ENCODE measurements at regions not wholly inside any gene's neighbourhood (a gene's known extent, or its start where the extent isn't known, plus 50 kb on each side); places are given as distances from the start of the nearest gene placed in this dataset.

DNA sequence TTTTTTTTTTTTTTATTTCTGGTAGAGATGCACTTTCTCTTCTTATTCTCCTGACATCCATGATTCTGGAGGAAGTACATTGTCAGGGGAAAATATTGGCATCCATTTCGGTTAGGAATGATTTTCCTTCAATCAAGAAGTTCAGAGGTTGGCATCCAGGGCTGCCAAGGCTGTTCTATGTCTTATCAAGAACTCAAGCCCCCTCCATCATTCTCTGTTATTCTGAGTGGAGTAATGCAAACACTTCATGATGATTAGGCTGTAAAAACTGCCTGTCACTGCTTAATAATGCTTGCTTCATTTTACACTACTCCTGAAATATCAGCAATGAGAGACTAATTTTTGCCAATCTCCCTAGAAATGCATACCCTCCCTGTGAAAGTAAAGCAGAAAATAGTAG, 417.1 kb upstream of the NFIA start:
- 83% methylated on average over 1 of the region's 1 CpG for WGBS (ENCODE audit: insufficient coverage)
- no peaks in the 10 kb centered on the region for H3K27me3 ChIP-seq (ENCODE audit: control insufficient read depth, insufficient read depth, low read length)
- H3K4me1 ChIP-seq (ENCODE audit: control insufficient read depth, insufficient read depth, low read length), result no peaks in the 10 kb centered on the region
- Mint-ChIP-seq H3K9me3 (peaks cover 0 to 9% of the 10 kb centered on the region in 2 donors), H3K4me3 (no peak overlapping the region), H3K36me3 (no peaks in the 10 kb centered on the region), H3K27me3 (ENCODE audit: low read depth in 2 of 2) (no peaks in the 10 kb centered on the region), H3K4me1 (no peaks in the 10 kb centered on the region), H3K27ac (no peak overlapping the region)
- H3K36me3 ChIP-seq (ENCODE audit: control insufficient read depth, insufficient read depth, low read length), result no peaks in the 10 kb centered on the region
- no peak overlapping the region for H3K4me3 ChIP-seq (ENCODE audit: low read length)
- TF ChIP-seq, protein P1, sequence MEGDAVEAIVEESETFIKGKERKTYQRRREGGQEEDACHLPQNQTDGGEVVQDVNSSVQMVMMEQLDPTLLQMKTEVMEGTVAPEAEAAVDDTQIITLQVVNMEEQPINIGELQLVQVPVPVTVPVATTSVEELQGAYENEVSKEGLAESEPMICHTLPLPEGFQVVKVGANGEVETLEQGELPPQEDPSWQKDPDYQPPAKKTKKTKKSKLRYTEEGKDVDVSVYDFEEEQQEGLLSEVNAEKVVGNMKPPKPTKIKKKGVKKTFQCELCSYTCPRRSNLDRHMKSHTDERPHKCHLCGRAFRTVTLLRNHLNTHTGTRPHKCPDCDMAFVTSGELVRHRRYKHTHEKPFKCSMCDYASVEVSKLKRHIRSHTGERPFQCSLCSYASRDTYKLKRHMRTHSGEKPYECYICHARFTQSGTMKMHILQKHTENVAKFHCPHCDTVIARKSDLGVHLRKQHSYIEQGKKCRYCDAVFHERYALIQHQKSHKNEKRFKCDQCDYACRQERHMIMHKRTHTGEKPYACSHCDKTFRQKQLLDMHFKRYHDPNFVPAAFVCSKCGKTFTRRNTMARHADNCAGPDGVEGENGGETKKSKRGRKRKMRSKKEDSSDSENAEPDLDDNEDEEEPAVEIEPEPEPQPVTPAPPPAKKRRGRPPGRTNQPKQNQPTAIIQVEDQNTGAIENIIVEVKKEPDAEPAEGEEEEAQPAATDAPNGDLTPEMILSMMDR (IDR thresholded peaks at IDR 0.05), result no peak
- no peak for DNase-seq
- H3K9me3 ChIP-seq (ENCODE audit: control insufficient read depth, insufficient read depth, low read length), result no peaks in the 10 kb centered on the region
- no peak for ATAC-seq
- H3K27ac ChIP-seq (ENCODE audit: low read length), result no peak overlapping the region
- intact Hi-C loops (cut with micrococcal nuclease), result no loop called here

DNA sequence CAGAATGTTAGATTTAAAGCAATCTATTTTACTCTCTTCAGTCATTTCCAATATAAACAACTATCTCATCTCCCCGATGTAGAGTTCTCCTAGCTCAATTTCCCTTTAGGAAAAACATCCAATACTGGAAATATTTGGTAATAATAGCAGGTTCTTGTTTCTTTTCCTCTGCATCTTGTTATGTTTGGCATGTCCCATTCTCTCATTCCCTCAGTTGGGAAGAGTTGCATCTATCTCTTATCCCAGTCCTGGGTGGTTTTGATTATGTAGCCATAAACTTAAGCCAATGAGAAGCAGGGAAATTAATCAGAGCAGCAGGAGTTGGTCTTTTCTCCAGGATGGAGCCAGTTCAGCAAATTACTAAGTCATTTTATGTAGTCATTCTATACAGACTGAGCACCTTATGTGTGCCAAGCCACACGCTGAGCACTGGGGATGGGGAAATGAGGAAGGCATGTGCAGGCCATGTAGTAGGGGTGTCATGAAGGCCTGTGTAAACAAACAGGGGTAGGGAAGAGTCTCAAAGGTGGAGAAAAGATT, 418.2 kb upstream of the NFIA start:
- Mint-ChIP-seq H3K9me3 (peaks cover 0 to 9% of the 10 kb centered on the region in 2 donors), H3K27ac (no peak overlapping the region), H3K4me1 (no peaks in the 10 kb centered on the region), H3K27me3 (ENCODE audit: low read depth in 2 of 2) (no peaks in the 10 kb centered on the region), H3K4me3 (no peak overlapping the region), H3K36me3 (no peaks in the 10 kb centered on the region)
- intact Hi-C loops (cut with micrococcal nuclease), result no loop called here
- DNase-seq (no peak), ATAC-seq (no peak)
- no peaks in the 10 kb centered on the region for H3K4me1 ChIP-seq (ENCODE audit: control insufficient read depth, insufficient read depth, low read length)
- H3K36me3 ChIP-seq (ENCODE audit: control insufficient read depth, insufficient read depth, low read length), result no peaks in the 10 kb centered on the region
- H3K27ac ChIP-seq (ENCODE audit: low read length), result no peak overlapping the region
- TF ChIP-seq, protein P1 (IDR thresholded peaks at IDR 0.05), result no peak
- H3K27me3 ChIP-seq (ENCODE audit: control insufficient read depth, insufficient read depth, low read length), result no peaks in the 10 kb centered on the region
- WGBS (ENCODE audit: insufficient coverage), result 100% methylated on average over 1 of the region's 2 CpGs
- no peak overlapping the region for H3K4me3 ChIP-seq (ENCODE audit: low read length)
- no peaks in the 10 kb centered on the region for H3K9me3 ChIP-seq (ENCODE audit: control insufficient read depth, insufficient read depth, low read length)

DNA sequence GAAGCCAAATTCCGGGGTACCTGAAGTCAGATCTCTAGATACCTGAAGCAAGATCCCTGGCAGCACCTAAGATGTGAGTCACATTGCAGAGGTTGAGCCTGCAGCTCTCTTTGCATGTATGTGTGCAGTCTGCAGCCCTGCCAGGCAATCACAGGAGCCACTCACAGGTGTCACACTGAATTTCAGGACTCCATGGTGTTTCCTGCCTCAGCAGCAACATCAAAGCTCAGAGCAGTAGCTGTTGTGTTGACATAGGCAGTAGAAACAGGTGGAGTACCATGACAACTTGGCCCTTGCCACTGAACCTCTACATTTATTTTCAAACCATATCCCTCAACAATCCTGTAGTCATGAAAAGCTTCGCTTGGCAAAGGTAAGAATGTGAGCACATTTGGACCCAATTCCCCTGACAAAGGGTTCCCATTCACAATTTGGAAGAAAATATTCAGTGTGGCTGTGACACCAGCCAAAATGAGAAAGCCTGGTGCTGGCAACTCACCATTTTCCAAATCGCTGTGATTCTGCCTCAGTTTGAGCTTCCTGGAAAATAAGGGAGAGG, 419.8 kb upstream of the NFIA start:
- intact Hi-C loops (cut with micrococcal nuclease), result no loop called here
- peaks cover 2 to 8% of the 10 kb centered on the region in 2 donors for H3K9me3 Mint-ChIP-seq
- no peak for ATAC-seq

More for the DNA sequence above, 419.8 kb upstream of the NFIA start:
- H3K4me1 ChIP-seq (ENCODE audit: control insufficient read depth, insufficient read depth, low read length), result no peaks in the 10 kb centered on the region
- H3K36me3 ChIP-seq (ENCODE audit: control insufficient read depth, insufficient read depth, low read length), result no peaks in the 10 kb centered on the region
- no peak for DNase-seq
- WGBS (ENCODE audit: insufficient coverage), result 88% methylated on average over 3 of the region's 3 CpGs
- no peaks in the 10 kb centered on the region for H3K4me1 Mint-ChIP-seq
- no peak overlapping the region for H3K4me3 Mint-ChIP-seq
- H3K27me3 Mint-ChIP-seq (ENCODE audit: low read depth in 2 of 2), result no peaks in the 10 kb centered on the region
- H3K4me3 ChIP-seq (ENCODE audit: low read length), result no peak overlapping the region
- H3K27ac Mint-ChIP-seq, result no peak overlapping the region
- no peaks in the 10 kb centered on the region for H3K36me3 Mint-ChIP-seq
- H3K27ac ChIP-seq (ENCODE audit: low read length), result no peak overlapping the region
- H3K9me3 ChIP-seq (ENCODE audit: control insufficient read depth, insufficient read depth, low read length), result no peaks in the 10 kb centered on the region
- no peaks in the 10 kb centered on the region for H3K27me3 ChIP-seq (ENCODE audit: control insufficient read depth, insufficient read depth, low read length)
- TF ChIP-seq, protein P1 (IDR thresholded peaks at IDR 0.05), result no peak
